ENCODE measurements at regions not wholly inside any gene's neighbourhood (a gene's known extent, or its start where the extent isn't known, plus 50 kb on each side); places are given as distances from the start of the nearest gene placed in this dataset.

DNA sequence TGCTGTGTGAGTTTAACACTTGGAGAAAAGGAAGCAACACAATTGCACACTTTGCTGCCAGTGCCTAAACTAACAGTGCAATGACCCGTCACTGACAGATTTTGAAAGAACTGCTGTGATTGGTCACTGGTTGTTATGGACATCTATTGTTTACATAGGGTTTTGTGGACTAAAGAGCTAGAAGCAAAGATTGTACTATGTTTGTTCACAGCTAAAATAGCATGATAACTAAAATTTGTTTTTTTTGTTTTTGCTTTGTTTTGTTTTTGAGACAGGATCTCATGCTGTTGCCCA, 112.4 kb upstream of the GOLGA8J start:
- peak; percentile 15 for DNase-seq (ENCODE audit: low spot score)
- intact Hi-C loops (cut with micrococcal nuclease; ENCODE audit: unreplicated experiment): no loop called here
- in situ Hi-C loops (cut with HindIII; ENCODE audit: extremely low pct_ligation_motif_present, low pct_unique_long_range_greater_than_20kb): loop anchor here (10.0 kb wide), 1 partner anchor 64 kb away; no protein-coding TSS in a partner anchor
- CTCF ChIA-PET (ENCODE audit: low intra/inter-chr PET ratio, low total read pairs): no interaction called here
- H3K27me3 ChIP-seq (ENCODE audit: control insufficient read depth in 1 of 2, insufficient read depth in 2 of 2, low read length in 2 of 2): no peaks in the 10 kb centered on the region
- H3K4me3 ChIP-seq (replicated peaks in 1 of 3; ENCODE audit: insufficient read depth in 1 of 3, low read depth in 2 of 3, low read length in 3 of 3): no peak overlapping the region
- H3K27ac ChIP-seq (ENCODE audit: extremely low read length, insufficient read depth, low read length): no peak overlapping the region
- peaks cover 6% of the 10 kb centered on the region; the same call in 1 of the 2 replicates for H3K9me3 ChIP-seq (ENCODE audit: low read length)
- no peaks in the 10 kb centered on the region for H4K20me1 ChIP-seq (ENCODE audit: insufficient read depth, low read length)
- TF ChIP-seq MZF1 (CRISPR knock-in tag; IDR thresholded peaks at IDR 0.05; ENCODE audit: borderline replicate concordance) (no peak), NPAS2 (CRISPR knock-in tag; IDR thresholded peaks at IDR 0.05; ENCODE audit: borderline replicate concordance) (no peak), TOE1 (CRISPR knock-in tag; IDR thresholded peaks at IDR 0.05) (no peak), ZNF709 (CRISPR knock-in tag; IDR thresholded peaks at IDR 0.05) (no peak), ZBTB42 (CRISPR knock-in tag; IDR thresholded peaks at IDR 0.05) (no peak), JUN (CRISPR knock-in tag; IDR thresholded peaks at IDR 0.05) (no peak), MEIS2 (CRISPR knock-in tag; IDR thresholded peaks at IDR 0.05) (no peak)
- TF ChIP-seq, protein P1, sequence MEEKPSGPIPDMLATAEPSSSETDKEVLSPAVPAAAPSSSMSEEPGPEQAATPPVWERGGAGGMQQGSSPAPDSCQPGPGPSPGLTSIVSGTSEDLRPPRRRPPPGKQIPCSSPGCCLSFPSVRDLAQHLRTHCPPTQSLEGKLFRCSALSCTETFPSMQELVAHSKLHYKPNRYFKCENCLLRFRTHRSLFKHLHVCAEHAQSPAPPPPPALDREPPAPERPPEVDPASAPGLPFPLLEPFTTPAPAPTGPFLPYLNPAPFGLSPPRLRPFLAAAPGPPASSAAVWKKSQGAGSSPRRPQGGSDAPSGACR (CRISPR knock-in tag; IDR thresholded peaks at IDR 0.05): no peak
- TF ChIP-seq, protein P2, sequence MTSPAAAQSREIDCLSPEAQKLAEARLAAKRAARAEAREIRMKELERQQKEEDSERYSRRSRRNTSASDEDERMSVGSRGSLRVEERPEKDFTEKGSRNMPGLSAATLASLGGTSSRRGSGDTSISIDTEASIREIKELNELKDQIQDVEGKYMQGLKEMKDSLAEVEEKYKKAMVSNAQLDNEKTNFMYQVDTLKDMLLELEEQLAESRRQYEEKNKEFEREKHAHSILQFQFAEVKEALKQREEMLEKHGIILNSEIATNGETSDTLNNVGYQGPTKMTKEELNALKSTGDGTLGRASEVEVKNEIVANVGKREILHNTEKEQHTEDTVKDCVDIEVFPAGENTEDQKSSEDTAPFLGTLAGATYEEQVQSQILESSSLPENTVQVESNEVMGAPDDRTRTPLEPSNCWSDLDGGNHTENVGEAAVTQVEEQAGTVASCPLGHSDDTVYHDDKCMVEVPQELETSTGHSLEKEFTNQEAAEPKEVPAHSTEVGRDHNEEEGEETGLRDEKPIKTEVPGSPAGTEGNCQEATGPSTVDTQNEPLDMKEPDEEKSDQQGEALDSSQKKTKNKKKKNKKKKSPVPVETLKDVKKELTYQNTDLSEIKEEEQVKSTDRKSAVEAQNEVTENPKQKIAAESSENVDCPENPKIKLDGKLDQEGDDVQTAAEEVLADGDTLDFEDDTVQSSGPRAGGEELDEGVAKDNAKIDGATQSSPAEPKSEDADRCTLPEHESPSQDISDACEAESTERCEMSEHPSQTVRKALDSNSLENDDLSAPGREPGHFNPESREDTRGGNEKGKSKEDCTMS (CRISPR knock-in tag; conservative IDR thresholded peaks at IDR 0.05): no peak
- TF ChIP-seq, protein P3, sequence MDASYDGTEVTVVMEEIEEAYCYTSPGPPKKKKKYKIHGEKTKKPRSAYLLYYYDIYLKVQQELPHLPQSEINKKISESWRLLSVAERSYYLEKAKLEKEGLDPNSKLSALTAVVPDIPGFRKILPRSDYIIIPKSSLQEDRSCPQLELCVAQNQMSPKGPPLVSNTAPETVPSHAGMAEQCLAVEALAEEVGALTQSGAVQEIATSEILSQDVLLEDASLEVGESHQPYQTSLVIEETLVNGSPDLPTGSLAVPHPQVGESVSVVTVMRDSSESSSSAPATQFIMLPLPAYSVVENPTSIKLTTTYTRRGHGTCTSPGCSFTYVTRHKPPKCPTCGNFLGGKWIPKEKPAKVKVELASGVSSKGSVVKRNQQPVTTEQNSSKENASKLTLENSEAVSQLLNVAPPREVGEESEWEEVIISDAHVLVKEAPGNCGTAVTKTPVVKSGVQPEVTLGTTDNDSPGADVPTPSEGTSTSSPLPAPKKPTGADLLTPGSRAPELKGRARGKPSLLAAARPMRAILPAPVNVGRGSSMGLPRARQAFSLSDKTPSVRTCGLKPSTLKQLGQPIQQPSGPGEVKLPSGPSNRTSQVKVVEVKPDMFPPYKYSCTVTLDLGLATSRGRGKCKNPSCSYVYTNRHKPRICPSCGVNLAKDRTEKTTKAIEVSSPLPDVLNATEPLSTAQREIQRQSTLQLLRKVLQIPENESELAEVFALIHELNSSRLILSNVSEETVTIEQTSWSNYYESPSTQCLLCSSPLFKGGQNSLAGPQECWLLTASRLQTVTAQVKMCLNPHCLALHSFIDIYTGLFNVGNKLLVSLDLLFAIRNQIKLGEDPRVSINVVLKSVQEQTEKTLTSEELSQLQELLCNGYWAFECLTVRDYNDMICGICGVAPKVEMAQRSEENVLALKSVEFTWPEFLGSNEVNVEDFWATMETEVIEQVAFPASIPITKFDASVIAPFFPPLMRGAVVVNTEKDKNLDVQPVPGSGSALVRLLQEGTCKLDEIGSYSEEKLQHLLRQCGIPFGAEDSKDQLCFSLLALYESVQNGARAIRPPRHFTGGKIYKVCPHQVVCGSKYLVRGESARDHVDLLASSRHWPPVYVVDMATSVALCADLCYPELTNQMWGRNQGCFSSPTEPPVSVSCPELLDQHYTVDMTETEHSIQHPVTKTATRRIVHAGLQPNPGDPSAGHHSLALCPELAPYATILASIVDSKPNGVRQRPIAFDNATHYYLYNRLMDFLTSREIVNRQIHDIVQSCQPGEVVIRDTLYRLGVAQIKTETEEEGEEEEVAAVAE (CRISPR knock-in tag; IDR thresholded peaks at IDR 0.05; ENCODE audit: borderline replicate concordance): no peak
- TF ChIP-seq, protein P4, sequence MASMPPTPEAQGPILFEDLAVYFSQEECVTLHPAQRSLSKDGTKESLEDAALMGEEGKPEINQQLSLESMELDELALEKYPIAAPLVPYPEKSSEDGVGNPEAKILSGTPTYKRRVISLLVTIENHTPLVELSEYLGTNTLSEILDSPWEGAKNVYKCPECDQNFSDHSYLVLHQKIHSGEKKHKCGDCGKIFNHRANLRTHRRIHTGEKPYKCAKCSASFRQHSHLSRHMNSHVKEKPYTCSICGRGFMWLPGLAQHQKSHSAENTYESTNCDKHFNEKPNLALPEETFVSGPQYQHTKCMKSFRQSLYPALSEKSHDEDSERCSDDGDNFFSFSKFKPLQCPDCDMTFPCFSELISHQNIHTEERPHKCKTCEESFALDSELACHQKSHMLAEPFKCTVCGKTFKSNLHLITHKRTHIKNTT (CRISPR knock-in tag; IDR thresholded peaks at IDR 0.05): no peak
- no peak overlapping the region for H3K9ac ChIP-seq (ENCODE audit: insufficient read depth, low read depth, low read length)
- no peaks in the 10 kb centered on the region for H3K36me3 ChIP-seq (replicated peaks in 1 of 2; ENCODE audit: control insufficient read depth in 1 of 2, insufficient read depth in 2 of 2, low read length in 2 of 2)
- H3K4me1 ChIP-seq (ENCODE audit: insufficient read depth, low read length): no peaks in the 10 kb centered on the region
- POLR2A ChIA-PET: no interaction called here
- no peak for ATAC-seq
- no TSS peak for BruUV-seq (replicated peaks)
- H2AFZ ChIP-seq (ENCODE audit: low read length): no peak overlapping the region
- H3K4me2 ChIP-seq (ENCODE audit: low read depth, low read length): no peak overlapping the region
- 0% methylated on average over 1 of the region's 1 CpG for WGBS (ENCODE audit: low lambda C conversion rate)
- no peaks in the 10 kb centered on the region for H3K79me2 ChIP-seq (ENCODE audit: insufficient read depth, low read length)
- no peak for FAIRE-seq
